Astrocyte (in vitro differentiated cells and primary cell): ENCODE measurements at regions not wholly inside any gene's neighbourhood (a gene's known extent, or its start where the extent isn't known, plus 50 kb on each side); places are given as distances from the start of the nearest gene placed in this dataset.

Experiments
- DNase-seq: peaks from one replicate; pipeline ENCODE4 v3.0.0-alpha.2; 2010; ENCODE audit warnings: low read depth
- FAIRE-seq: peaks from 2 replicates; lab custom pipeline; 2011; peaks lifted over from hg19 to GRCh38; lab: Jason Lieb, UNC
- H2AFZ ChIP-seq: 2 replicates; pipeline ENCODE4 v1.6.0; 2012; ENCODE audit warnings: low read depth, low read length, inconsistent platforms
- H3K27ac ChIP-seq: 2 replicates; pipeline ENCODE4 v1.5.1; 2011; ENCODE audit warnings: low read depth, low read length, inconsistent platforms
- H3K27me3 ChIP-seq: 2 replicates; pipeline ENCODE4 v1.6.0; 2011; ENCODE audit warnings: low read length, inconsistent platforms; ENCODE audit not compliant: insufficient read depth
- H3K36me3 ChIP-seq: 2 replicates; pipeline ENCODE4 v1.5.1; 2011; ENCODE audit warnings: low read length, inconsistent platforms; ENCODE audit not compliant: insufficient read depth
- H3K4me1 ChIP-seq: 2 replicates; pipeline ENCODE4 v1.5.1; 2011; ENCODE audit warnings: low read length, inconsistent platforms; ENCODE audit not compliant: insufficient read depth
- H3K4me2 ChIP-seq: 2 replicates; pipeline ENCODE4 v1.6.0; 2012; ENCODE audit warnings: low read length, inconsistent platforms
- H3K4me3 ChIP-seq: 2 replicates; pipeline ENCODE4 v1.5.1; 2011; ENCODE audit warnings: low read depth, mild to moderate bottlenecking, low read length, inconsistent platforms; ENCODE audit not compliant: insufficient read depth
- H3K79me2 ChIP-seq: 2 replicates; pipeline ENCODE4 v1.6.0; 2012; ENCODE audit warnings: mild to moderate bottlenecking, low read length, inconsistent platforms; ENCODE audit not compliant: insufficient read depth
- H3K9ac ChIP-seq: 2 replicates; pipeline ENCODE4 v1.6.0; 2012; ENCODE audit warnings: mild to moderate bottlenecking, low read length, inconsistent platforms
- H3K9me3 ChIP-seq: 2 replicates; pipeline ENCODE4 v1.5.1; 2012; ENCODE audit warnings: low read depth, mild to moderate bottlenecking, low read length, inconsistent platforms; ENCODE audit not compliant: insufficient read depth
- H4K20me1 ChIP-seq: 2 replicates; pipeline ENCODE4 v1.6.0; 2012; ENCODE audit warnings: low read length, inconsistent platforms; ENCODE audit not compliant: insufficient read depth
- H3K27ac Mint-ChIP-seq: one replicate; pipeline ENCODE4 v1.8.0; 2021; ENCODE audit warnings: mild to moderate bottlenecking, mixed read lengths; ENCODE audit not compliant: unreplicated experiment
- H3K27me3 Mint-ChIP-seq: one replicate; pipeline ENCODE4 v1.8.0; 2021; ENCODE audit warnings: low read depth, mixed read lengths; ENCODE audit not compliant: unreplicated experiment
- H3K36me3 Mint-ChIP-seq: one replicate; pipeline ENCODE4 v1.8.0; 2021; ENCODE audit warnings: low read depth, mixed read lengths; ENCODE audit not compliant: unreplicated experiment
- H3K4me1 Mint-ChIP-seq: one replicate; pipeline ENCODE4 v1.8.0; 2021; ENCODE audit warnings: low read depth, mixed read lengths; ENCODE audit not compliant: unreplicated experiment
- H3K4me3 Mint-ChIP-seq: one replicate; pipeline ENCODE4 v1.8.0; 2021; ENCODE audit warnings: mild to moderate bottlenecking, moderate library complexity, mixed read lengths; ENCODE audit not compliant: unreplicated experiment
- H3K9me3 Mint-ChIP-seq: one replicate; pipeline ENCODE4 v1.8.0; 2021; ENCODE audit warnings: mild to moderate bottlenecking, mixed read lengths; ENCODE audit not compliant: unreplicated experiment
- EZH2 ChIP-seq: IDR thresholded peaks from 2 replicates; pipeline ENCODE4 v1.6.1; 2012; ENCODE audit warnings: mild to moderate bottlenecking, low read length, inconsistent platforms; ENCODE audit not compliant: insufficient read depth
- TF ChIP-seq, protein P1 (sequence below): IDR thresholded peaks from 2 replicates; pipeline ENCODE4 v1.5.1; 2011; ENCODE audit warnings: low read depth, mild to moderate bottlenecking, inconsistent platforms, low read length, moderate library complexity; ENCODE audit not compliant: insufficient read depth

DNA sequence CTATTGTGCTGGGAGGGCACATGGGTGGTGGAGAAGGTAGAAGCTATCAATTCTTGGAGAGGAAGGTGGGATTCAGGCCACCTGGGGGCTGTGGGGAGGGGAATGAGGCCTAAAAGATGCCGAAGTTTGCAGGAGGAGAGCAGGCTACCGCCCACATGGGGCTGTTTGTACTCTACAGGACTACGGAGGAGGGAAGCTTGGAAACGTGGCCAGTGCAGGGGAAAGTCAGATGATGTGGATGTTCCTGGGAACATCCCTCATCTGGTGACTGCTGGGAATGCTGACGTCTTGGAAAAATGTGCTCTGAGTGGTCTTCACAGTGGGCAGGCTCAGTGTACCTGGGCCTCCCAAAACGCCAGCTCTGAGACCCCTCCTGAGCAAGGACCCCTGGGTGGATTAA lies 78.5 kb downstream of the TNFAIP2 start:
- Histone ChIP-seq H3K27ac (no peak overlapping the region), H3K36me3 (no peaks in the 10 kb centered on the region), H2AFZ (no peak overlapping the region), H3K4me2 (no peak overlapping the region), H3K9ac (no peak overlapping the region), H3K27me3 (peaks cover 2% of the 10 kb centered on the region), H4K20me1 (no peaks in the 10 kb centered on the region), H3K9me3 (peaks cover 13% of the 10 kb centered on the region), H3K79me2 (no peaks in the 10 kb centered on the region), H3K4me1 (peaks cover 5% of the 10 kb centered on the region), H3K4me3 (no peak overlapping the region)
- H3K4me1 Mint-ChIP-seq = no peaks in the 10 kb centered on the region
- H3K9me3 Mint-ChIP-seq = peaks cover 19% of the 10 kb centered on the region
- no peak overlapping the region for H3K27ac Mint-ChIP-seq
- H3K36me3 Mint-ChIP-seq = peaks cover 3% of the 10 kb centered on the region
- no peak for FAIRE-seq
- no peak overlapping the region for H3K4me3 Mint-ChIP-seq
- no peak for TF ChIP-seq EZH2
- TF ChIP-seq, protein P1, sequence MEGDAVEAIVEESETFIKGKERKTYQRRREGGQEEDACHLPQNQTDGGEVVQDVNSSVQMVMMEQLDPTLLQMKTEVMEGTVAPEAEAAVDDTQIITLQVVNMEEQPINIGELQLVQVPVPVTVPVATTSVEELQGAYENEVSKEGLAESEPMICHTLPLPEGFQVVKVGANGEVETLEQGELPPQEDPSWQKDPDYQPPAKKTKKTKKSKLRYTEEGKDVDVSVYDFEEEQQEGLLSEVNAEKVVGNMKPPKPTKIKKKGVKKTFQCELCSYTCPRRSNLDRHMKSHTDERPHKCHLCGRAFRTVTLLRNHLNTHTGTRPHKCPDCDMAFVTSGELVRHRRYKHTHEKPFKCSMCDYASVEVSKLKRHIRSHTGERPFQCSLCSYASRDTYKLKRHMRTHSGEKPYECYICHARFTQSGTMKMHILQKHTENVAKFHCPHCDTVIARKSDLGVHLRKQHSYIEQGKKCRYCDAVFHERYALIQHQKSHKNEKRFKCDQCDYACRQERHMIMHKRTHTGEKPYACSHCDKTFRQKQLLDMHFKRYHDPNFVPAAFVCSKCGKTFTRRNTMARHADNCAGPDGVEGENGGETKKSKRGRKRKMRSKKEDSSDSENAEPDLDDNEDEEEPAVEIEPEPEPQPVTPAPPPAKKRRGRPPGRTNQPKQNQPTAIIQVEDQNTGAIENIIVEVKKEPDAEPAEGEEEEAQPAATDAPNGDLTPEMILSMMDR = no peak
- peaks cover 20% of the 10 kb centered on the region for H3K27me3 Mint-ChIP-seq
- no peak for DNase-seq

DNA sequence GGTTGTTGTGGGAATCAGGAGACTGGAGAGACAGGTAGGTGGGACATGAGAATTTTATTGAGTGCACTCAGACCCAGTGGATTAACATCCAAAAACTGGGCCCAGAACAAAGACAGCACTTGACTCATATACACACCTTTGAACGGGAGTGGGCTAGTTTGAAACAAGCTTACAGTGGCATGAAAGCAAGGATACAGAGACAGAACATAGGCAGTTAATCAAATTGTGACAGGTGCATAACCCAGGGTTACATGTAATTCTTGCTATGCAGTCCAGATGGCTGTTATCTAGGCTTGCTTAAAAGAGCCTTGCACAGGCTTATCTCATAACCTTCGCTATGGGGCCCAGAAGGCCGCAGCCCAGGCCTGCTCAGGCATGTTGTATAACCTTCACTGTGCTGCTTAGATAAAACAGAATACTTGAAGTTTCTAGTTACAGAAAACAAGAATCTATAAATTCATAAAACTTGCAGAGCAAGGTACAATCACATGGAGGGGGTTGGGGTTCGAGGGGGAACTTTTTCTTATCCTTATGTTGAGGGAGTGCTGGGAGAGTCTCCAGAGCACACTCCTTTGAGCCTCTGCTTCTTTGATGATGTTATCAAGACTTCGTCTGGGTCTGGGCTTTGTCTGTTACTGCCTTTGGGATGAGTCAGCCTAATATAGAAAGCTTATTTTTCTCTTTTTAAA lies 81.7 kb downstream of the TNFAIP2 start:
- Mint-ChIP-seq H3K27me3 (peaks cover 20% of the 10 kb centered on the region), H3K9me3 (peaks cover 19% of the 10 kb centered on the region), H3K4me1 (peaks cover 5% of the 10 kb centered on the region), H3K4me3 (no peak overlapping the region), H3K36me3 (peaks cover 3% of the 10 kb centered on the region), H3K27ac (peak overlapping the region; percentile 47)
- FAIRE-seq = no peak
- TF ChIP-seq, protein P1 = no peak
- Histone ChIP-seq H3K4me2 (no peak overlapping the region), H3K27ac (no peak overlapping the region), H4K20me1 (no peaks in the 10 kb centered on the region), H3K36me3 (no peaks in the 10 kb centered on the region), H3K4me3 (no peak overlapping the region), H2AFZ (no peak overlapping the region), H3K79me2 (no peaks in the 10 kb centered on the region), H3K9me3 (peaks cover 13% of the 10 kb centered on the region), H3K9ac (no peak overlapping the region), H3K27me3 (peaks cover 4% of the 10 kb centered on the region), H3K4me1 (peaks cover 5% of the 10 kb centered on the region)
- DNase-seq = peak; percentile 36

DNA sequence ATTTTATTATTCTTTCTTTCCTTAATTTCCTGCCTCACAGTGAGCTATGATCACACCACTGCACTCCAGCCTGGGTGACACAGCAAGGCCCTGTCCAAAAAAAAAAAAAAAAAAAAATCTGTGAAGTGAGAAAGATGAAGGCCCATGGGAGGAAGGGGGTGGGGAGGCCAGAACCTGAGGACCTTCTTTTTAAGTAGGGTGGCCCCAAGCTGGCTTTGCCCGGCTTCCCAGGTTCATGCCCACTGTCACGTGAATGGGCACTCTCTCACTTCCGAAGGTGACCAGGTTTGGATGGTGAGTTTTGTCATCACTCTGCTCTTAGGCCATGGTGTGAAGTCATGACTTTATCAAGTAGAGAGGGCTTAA lies 82.3 kb downstream of the TNFAIP2 start:
- H3K27ac ChIP-seq = peak overlapping the region; percentile 56
- Mint-ChIP-seq H3K27me3 (peaks cover 20% of the 10 kb centered on the region), H3K9me3 (peaks cover 19% of the 10 kb centered on the region), H3K27ac (no peak overlapping the region), H3K4me3 (no peak overlapping the region), H3K36me3 (peaks cover 3% of the 10 kb centered on the region), H3K4me1 (peaks cover 5% of the 10 kb centered on the region)
- no peak overlapping the region for H3K4me3 ChIP-seq
- no peaks in the 10 kb centered on the region for H4K20me1 ChIP-seq
- no peak overlapping the region for H3K4me2 ChIP-seq
- H2AFZ ChIP-seq = no peak overlapping the region
- peaks cover 5% of the 10 kb centered on the region for H3K27me3 ChIP-seq
- peaks cover 13% of the 10 kb centered on the region for H3K9me3 ChIP-seq
- H3K36me3 ChIP-seq = no peaks in the 10 kb centered on the region
- no peak overlapping the region for H3K9ac ChIP-seq
- TF ChIP-seq, protein P1 = no peak
- TF ChIP-seq EZH2 = no peak
- DNase-seq (no peak), FAIRE-seq (no peak)
- peaks cover 5% of the 10 kb centered on the region for H3K4me1 ChIP-seq
- H3K79me2 ChIP-seq = no peaks in the 10 kb centered on the region
